Prostate gland (tissue), 2 donors: ENCODE measurements at regions not wholly inside any gene's neighbourhood (a gene's known extent, or its start where the extent isn't known, plus 50 kb on each side); places are given as distances from the start of the nearest gene placed in this dataset.
"Not testable (repeated sequence)": the region's sequence is repeated elsewhere in the genome, so short reads cannot be mapped to it uniquely, and the experiment has no call there.

Source experiments
- POLR2AphosphoS5 ChIP-seq: sonication (generic); formaldehyde crosslinking; IDR thresholded peaks from one replicate; pipeline ENCODE4 v1.6.1; 2017; ENCODE audit warnings: antibody characterized with exemption
- TF ChIP-seq, protein P1 (sequence below), 4 experiments: fragments of 200-600 bp in 2 of 4; fragments of 450-650 bp in 2 of 4; sonication (generic) in 2 of 4; IDR thresholded peaks; 1 replicate in 3 of 4; 2 replicates in 1 of 4; pipeline ENCODE4 v1.5.1; 2016 to 2019; ENCODE audit warnings: antibody characterized with exemption in 4 of 4, mild to moderate bottlenecking in 2 of 4, moderate library complexity in 2 of 4

- TF ChIP-seq, protein P1, sequence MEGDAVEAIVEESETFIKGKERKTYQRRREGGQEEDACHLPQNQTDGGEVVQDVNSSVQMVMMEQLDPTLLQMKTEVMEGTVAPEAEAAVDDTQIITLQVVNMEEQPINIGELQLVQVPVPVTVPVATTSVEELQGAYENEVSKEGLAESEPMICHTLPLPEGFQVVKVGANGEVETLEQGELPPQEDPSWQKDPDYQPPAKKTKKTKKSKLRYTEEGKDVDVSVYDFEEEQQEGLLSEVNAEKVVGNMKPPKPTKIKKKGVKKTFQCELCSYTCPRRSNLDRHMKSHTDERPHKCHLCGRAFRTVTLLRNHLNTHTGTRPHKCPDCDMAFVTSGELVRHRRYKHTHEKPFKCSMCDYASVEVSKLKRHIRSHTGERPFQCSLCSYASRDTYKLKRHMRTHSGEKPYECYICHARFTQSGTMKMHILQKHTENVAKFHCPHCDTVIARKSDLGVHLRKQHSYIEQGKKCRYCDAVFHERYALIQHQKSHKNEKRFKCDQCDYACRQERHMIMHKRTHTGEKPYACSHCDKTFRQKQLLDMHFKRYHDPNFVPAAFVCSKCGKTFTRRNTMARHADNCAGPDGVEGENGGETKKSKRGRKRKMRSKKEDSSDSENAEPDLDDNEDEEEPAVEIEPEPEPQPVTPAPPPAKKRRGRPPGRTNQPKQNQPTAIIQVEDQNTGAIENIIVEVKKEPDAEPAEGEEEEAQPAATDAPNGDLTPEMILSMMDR (IDR thresholded peaks at IDR 0.05): not testable (repeated sequence)
- TF ChIP-seq POLR2AphosphoS5: not testable (repeated sequence)
Measured at GRCh38 chr2:123618642-123619041, 406.4 kb upstream of the CNTNAP5 start.
